ENCODE measurements at regions not wholly inside any gene's neighbourhood (a gene's known extent, or its start where the extent isn't known, plus 50 kb on each side); places are given as distances from the start of the nearest gene placed in this dataset.

DNA sequence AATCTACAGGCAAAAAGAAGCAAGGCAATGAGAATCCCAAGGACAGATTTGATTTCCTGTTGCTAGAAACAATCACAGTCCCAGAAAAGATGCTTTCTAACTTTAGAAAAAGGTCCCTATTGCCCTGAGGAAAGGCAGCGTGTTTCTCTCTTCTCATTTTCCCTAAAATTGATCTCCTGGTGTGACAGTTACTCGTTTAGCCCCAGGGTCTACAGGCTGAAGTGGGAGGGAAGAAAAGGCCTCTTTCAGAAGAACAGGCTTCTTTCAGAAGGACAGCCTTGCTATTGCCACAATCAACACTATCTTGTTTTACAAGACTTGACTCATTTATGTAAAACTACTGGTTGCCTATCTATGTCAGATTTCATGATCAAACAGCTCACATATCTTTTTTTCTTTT lies 121.8 kb upstream of the OR4E1 start:
- TF ChIP-seq ZFP3 (CRISPR knock-in tag; IDR thresholded peaks at IDR 0.05) (no peak), ZNF70 (CRISPR knock-in tag; IDR thresholded peaks at IDR 0.05) (no peak), TOX (CRISPR knock-in tag; IDR thresholded peaks at IDR 0.05; ENCODE audit: borderline replicate concordance) (no peak), ARNTL (CRISPR knock-in tag; IDR thresholded peaks at IDR 0.05; ENCODE audit: borderline replicate concordance, low read depth) (no peak), SNAI2 (CRISPR knock-in tag; IDR thresholded peaks at IDR 0.05) (no peak)
- TF ChIP-seq, protein P1, sequence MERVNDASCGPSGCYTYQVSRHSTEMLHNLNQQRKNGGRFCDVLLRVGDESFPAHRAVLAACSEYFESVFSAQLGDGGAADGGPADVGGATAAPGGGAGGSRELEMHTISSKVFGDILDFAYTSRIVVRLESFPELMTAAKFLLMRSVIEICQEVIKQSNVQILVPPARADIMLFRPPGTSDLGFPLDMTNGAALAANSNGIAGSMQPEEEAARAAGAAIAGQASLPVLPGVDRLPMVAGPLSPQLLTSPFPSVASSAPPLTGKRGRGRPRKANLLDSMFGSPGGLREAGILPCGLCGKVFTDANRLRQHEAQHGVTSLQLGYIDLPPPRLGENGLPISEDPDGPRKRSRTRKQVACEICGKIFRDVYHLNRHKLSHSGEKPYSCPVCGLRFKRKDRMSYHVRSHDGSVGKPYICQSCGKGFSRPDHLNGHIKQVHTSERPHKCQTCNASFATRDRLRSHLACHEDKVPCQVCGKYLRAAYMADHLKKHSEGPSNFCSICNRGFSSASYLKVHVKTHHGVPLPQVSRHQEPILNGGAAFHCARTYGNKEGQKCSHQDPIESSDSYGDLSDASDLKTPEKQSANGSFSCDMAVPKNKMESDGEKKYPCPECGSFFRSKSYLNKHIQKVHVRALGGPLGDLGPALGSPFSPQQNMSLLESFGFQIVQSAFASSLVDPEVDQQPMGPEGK (CRISPR knock-in tag; IDR thresholded peaks at IDR 0.05; ENCODE audit: borderline replicate concordance) = no peak
